T-cell (primary cell): ENCODE measurements at regions not wholly inside any gene's neighbourhood (a gene's known extent, or its start where the extent isn't known, plus 50 kb on each side); places are given as distances from the start of the nearest gene placed in this dataset.
"Not testable (repeated sequence)": the region's sequence is repeated elsewhere in the genome, so short reads cannot be mapped to it uniquely, and the experiment has no call there.

Experiments used
- ATAC-seq, 4 experiments: fragments of 200-7000 bp in 3 of 4; fragments of 150-1000 bp in 1 of 4; cut with Tn5 transposase; replicated peaks in 1 of 4; 1 replicate in 3 of 4; 2 replicates in 1 of 4; pipeline ENCODE4 v1.10.0; 2021; ENCODE audit warnings: moderate library complexity in 3 of 4, mild to moderate bottlenecking in 2 of 4, moderate number of reproducible peaks in 1 of 4
- CTCF ChIA-PET, 2 donors: fragments of 300-600 bp; sonication (Branson Sonifier 250); formaldehyde crosslinking; loops; one replicate each; lab custom pipeline; 2022; ENCODE audit warnings: antibody characterized with exemption in 2 of 2; lab: Charles Lee
- POLR2A ChIA-PET, 2 donors: fragments of 300-600 bp; sonication (Branson Sonifier 250); formaldehyde crosslinking; loops; one replicate each; lab custom pipeline; 2022; ENCODE audit warnings: antibody characterized with exemption in 2 of 2; lab: Charles Lee
- DNase-seq, 35 experiments: peaks; one replicate each; pipeline versions ENCODE4 v3.0.0 to v3.0.0-alpha.2; 2013 to 2023
- H3K27ac ChIP-seq: one replicate; pipeline ENCODE4 v1.5.1; 2013; ENCODE audit warnings: low read length
- H3K27me3 ChIP-seq, 2 experiments: replicated peaks in 1 of 2; 1 replicate in 1 of 2; 2 replicates in 1 of 2; pipeline versions ENCODE4 v1.6.1 to v1.7.0; 2013; ENCODE audit warnings: low read length in 1 of 2, mixed read lengths in 1 of 2; ENCODE audit not compliant: control insufficient read depth in 2 of 2, insufficient read depth in 2 of 2; ENCODE audit errors: extremely low read depth in 1 of 2
- H3K36me3 ChIP-seq, 2 donors: 1 replicate in 1 of 2; 2 replicates in 1 of 2; pipeline versions ENCODE4 v1.6.1 to v1.7.0; 2013; ENCODE audit warnings: low read length in 1 of 2; ENCODE audit not compliant: control insufficient read depth in 2 of 2, insufficient read depth in 1 of 2; ENCODE audit errors: extremely low read depth in 1 of 2
- H3K4me1 ChIP-seq, 2 experiments: 1 replicate in 1 of 2; 2 replicates in 1 of 2; pipeline versions ENCODE4 v1.6.1 to v1.7.0; 2013; ENCODE audit warnings: low read length in 2 of 2, mixed read lengths in 1 of 2; ENCODE audit not compliant: insufficient read depth in 2 of 2, control insufficient read depth in 1 of 2; ENCODE audit errors: extremely low read depth in 1 of 2
- H3K4me3 ChIP-seq, 2 donors: 1 replicate in 1 of 2; 2 replicates in 1 of 2; pipeline versions ENCODE4 v1.5.1 to v1.7.0; 2013; ENCODE audit warnings: mild to moderate bottlenecking in 2 of 2, low read length in 1 of 2, moderate library complexity in 1 of 2; ENCODE audit not compliant: control insufficient read depth in 1 of 2; ENCODE audit errors: extremely low read depth in 1 of 2
- H3K9me3 ChIP-seq: 2 replicates; pipeline ENCODE4 v1.7.0; 2013
- H3K27ac Mint-ChIP-seq, 2 donors: one replicate each; pipeline ENCODE4 v1.8.0; 2020 to 2021; ENCODE audit warnings: mild to moderate bottlenecking in 2 of 2, mixed read lengths in 2 of 2
- H3K27me3 Mint-ChIP-seq, 2 donors: one replicate each; pipeline ENCODE4 v1.8.0; 2021 to 2022; ENCODE audit warnings: mixed read lengths in 2 of 2
- H3K36me3 Mint-ChIP-seq: one replicate; pipeline ENCODE4 v1.8.0; 2021; ENCODE audit warnings: mixed read lengths
- H3K4me1 Mint-ChIP-seq, 3 donors: one replicate each; pipeline ENCODE4 v1.8.0; 2020 to 2022; ENCODE audit warnings: mixed read lengths in 3 of 3, mild to moderate bottlenecking in 1 of 3
- H3K4me3 Mint-ChIP-seq, 3 donors: one replicate each; pipeline ENCODE4 v1.8.0; 2020 to 2022; ENCODE audit warnings: mild to moderate bottlenecking in 3 of 3, mixed read lengths in 3 of 3, moderate library complexity in 3 of 3
- H3K9me3 Mint-ChIP-seq, 3 donors: one replicate each; pipeline ENCODE4 v1.8.0; 2020 to 2022; ENCODE audit warnings: mixed read lengths in 3 of 3
- WGBS: methylation state at CpG from one replicate; pipeline ENCODE4 v1.1.5; 2013; ENCODE audit warnings: missing lambda C conversion rate; ENCODE audit not compliant: insufficient coverage; 5-methylcytosine and 5-hydroxymethylcytosine counted together

- CTCF ChIA-PET, H3K4me1 Mint-ChIP-seq, H3K9me3 Mint-ChIP-seq, H3K9me3 ChIP-seq, H3K4me1 ChIP-seq, H3K27ac Mint-ChIP-seq, H3K4me3 ChIP-seq, H3K4me3 Mint-ChIP-seq, DNase-seq, H3K36me3 Mint-ChIP-seq, H3K27ac ChIP-seq, H3K36me3 ChIP-seq, H3K27me3 Mint-ChIP-seq, POLR2A ChIA-PET, H3K27me3 ChIP-seq, ATAC-seq: not testable (repeated sequence)
- 83% methylated on average over 22 of the region's 23 CpGs for WGBS
These were observed 220.0 kb downstream of the KCNJ2 start for GRCh38 chr17:70389232-70389757.

- Histone ChIP-seq H3K27me3 (no peaks in the 10 kb centered on the region), H3K4me3 (no peak overlapping the region), H3K4me1 (no peaks in the 10 kb centered on the region), H3K36me3 (no peaks in the 10 kb centered on the region), H3K9me3 (no peaks in the 10 kb centered on the region), H3K27ac (no peak overlapping the region)
- no peaks in the 10 kb centered on the region for H3K27me3 Mint-ChIP-seq
- DNase-seq, result no peak
- ATAC-seq, result no peak
- no CpG with 5 or more reads among the region's 4 CpGs for WGBS
- H3K9me3 Mint-ChIP-seq, result peaks cover 0 to 3% (median 0%) of the 10 kb centered on the region in 3 donors
- no peaks in the 10 kb centered on the region for H3K36me3 Mint-ChIP-seq
- ChIA-PET POLR2A (no interaction called here), CTCF (no interaction called here)
- no peaks in the 10 kb centered on the region for H3K4me1 Mint-ChIP-seq
- no peak overlapping the region for H3K4me3 Mint-ChIP-seq
- H3K27ac Mint-ChIP-seq, result no peak overlapping the region
These were observed 220.7 kb downstream of the KCNJ2 start for GRCh38 chr17:70390049-70390448.

- no peak overlapping the region for H3K4me3 Mint-ChIP-seq
- H3K27ac Mint-ChIP-seq, result no peak overlapping the region
- Histone ChIP-seq H3K36me3 (no peaks in the 10 kb centered on the region), H3K27ac (no peak overlapping the region), H3K4me1 (no peaks in the 10 kb centered on the region), H3K27me3 (no peaks in the 10 kb centered on the region), H3K4me3 (no peak overlapping the region), H3K9me3 (no peaks in the 10 kb centered on the region)
- WGBS, result 80% methylated on average over 1 of the region's 2 CpGs
- no peak for DNase-seq
- no peak for ATAC-seq
- peaks cover 0 to 3% (median 1%) of the 10 kb centered on the region in 3 donors for H3K9me3 Mint-ChIP-seq
- no peaks in the 10 kb centered on the region for H3K36me3 Mint-ChIP-seq
- ChIA-PET CTCF (no interaction called here), POLR2A (no interaction called here)
- no peaks in the 10 kb centered on the region for H3K27me3 Mint-ChIP-seq
- no peaks in the 10 kb centered on the region for H3K4me1 Mint-ChIP-seq
These were observed 225.3 kb downstream of the KCNJ2 start for GRCh38 chr17:70394473-70395232.

- Histone ChIP-seq H3K36me3 (no peaks in the 10 kb centered on the region), H3K4me1 (no peaks in the 10 kb centered on the region), H3K27me3 (no peaks in the 10 kb centered on the region), H3K27ac (no peak overlapping the region), H3K4me3 (no peak overlapping the region), H3K9me3 (no peaks in the 10 kb centered on the region)
- DNase-seq (no peak), ATAC-seq (no peak)
- Mint-ChIP-seq H3K4me1 (no peaks in the 10 kb centered on the region), H3K4me3 (no peak overlapping the region), H3K36me3 (no peaks in the 10 kb centered on the region), H3K27ac (no peak overlapping the region), H3K9me3 (peaks cover 0 to 4% (median 0%) of the 10 kb centered on the region in 3 donors), H3K27me3 (no peaks in the 10 kb centered on the region)
- WGBS, result no CpG with 5 or more reads among the region's 1 CpG
- ChIA-PET POLR2A (no interaction called here), CTCF (no interaction called here)
These were observed 236.3 kb downstream of the KCNJ2 start for GRCh38 chr17:70405492-70406220.

GRCh38 chr17:70407506-70407905, 238.2 kb downstream of the KCNJ2 start:
- Histone ChIP-seq H3K27ac (no peak overlapping the region), H3K4me1 (no peaks in the 10 kb centered on the region), H3K27me3 (no peaks in the 10 kb centered on the region), H3K36me3 (no peaks in the 10 kb centered on the region), H3K9me3 (no peaks in the 10 kb centered on the region), H3K4me3 (no peak overlapping the region)
- no peaks in the 10 kb centered on the region for H3K36me3 Mint-ChIP-seq
- H3K4me1 Mint-ChIP-seq, result no peaks in the 10 kb centered on the region
- H3K27me3 Mint-ChIP-seq, result peaks cover 0 to 3% of the 10 kb centered on the region in 2 donors
- H3K27ac Mint-ChIP-seq, result no peak overlapping the region
- CTCF ChIA-PET, result no interaction called here
- WGBS, result no CpG with 5 or more reads among the region's 3 CpGs
- DNase-seq (no peak), ATAC-seq (no peak)
- POLR2A ChIA-PET, result no interaction called here
- H3K9me3 Mint-ChIP-seq, result peaks cover 0 to 8% (median 0%) of the 10 kb centered on the region in 3 donors
- H3K4me3 Mint-ChIP-seq, result no peak overlapping the region

GRCh38 chr17:70408768-70409167, 239.4 kb downstream of the KCNJ2 start:
- Histone ChIP-seq H3K4me3 (no peak overlapping the region), H3K27ac (no peak overlapping the region), H3K9me3 (no peaks in the 10 kb centered on the region), H3K27me3 (no peaks in the 10 kb centered on the region), H3K4me1 (no peaks in the 10 kb centered on the region), H3K36me3 (no peaks in the 10 kb centered on the region)
- Mint-ChIP-seq H3K27ac (no peak overlapping the region), H3K27me3 (peaks cover 0 to 3% of the 10 kb centered on the region in 2 donors), H3K9me3 (peaks cover 0 to 8% (median 0%) of the 10 kb centered on the region in 3 donors), H3K4me3 (no peak overlapping the region), H3K4me1 (no peaks in the 10 kb centered on the region), H3K36me3 (no peaks in the 10 kb centered on the region)
- DNase-seq (no peak), ATAC-seq (no peak)
- POLR2A ChIA-PET, result no interaction called here
- no CpG with 5 or more reads among the region's 1 CpG for WGBS
- CTCF ChIA-PET, result no interaction called here
